ENCODE measurements at regions not wholly inside any gene's neighbourhood (a gene's known extent, or its start where the extent isn't known, plus 50 kb on each side); places are given as distances from the start of the nearest gene placed in this dataset.

- BruUV-seq (replicated peaks), result no TSS peak
- no peaks in the 10 kb centered on the region for H3K36me3 ChIP-seq (ENCODE audit: low read depth)
- ChIA-PET CTCF (no interaction called here), POLR2A (ENCODE audit: unreplicated experiment) (no interaction called here)
- H3K27me3 ChIP-seq (ENCODE audit: insufficient read depth, low read depth), result no peaks in the 10 kb centered on the region
- DNase-seq, result no peak
- no peaks in the 10 kb centered on the region for H3K9me2 ChIP-seq (ENCODE audit: insufficient read depth)
- no peaks in the 10 kb centered on the region for H3K9me3 ChIP-seq (ENCODE audit: insufficient read depth, low read depth)
- H3K27ac ChIP-seq, result no peak overlapping the region
- no peaks in the 10 kb centered on the region for H3K79me2 ChIP-seq (ENCODE audit: low read depth)
- H2AFZ ChIP-seq, result no peak overlapping the region
- H3K4me3 ChIP-seq, result no peak overlapping the region
- H3K4me1 ChIP-seq (replicated peaks; ENCODE audit: insufficient read depth), result no peaks in the 10 kb centered on the region
- TF ChIP-seq, protein P1, sequence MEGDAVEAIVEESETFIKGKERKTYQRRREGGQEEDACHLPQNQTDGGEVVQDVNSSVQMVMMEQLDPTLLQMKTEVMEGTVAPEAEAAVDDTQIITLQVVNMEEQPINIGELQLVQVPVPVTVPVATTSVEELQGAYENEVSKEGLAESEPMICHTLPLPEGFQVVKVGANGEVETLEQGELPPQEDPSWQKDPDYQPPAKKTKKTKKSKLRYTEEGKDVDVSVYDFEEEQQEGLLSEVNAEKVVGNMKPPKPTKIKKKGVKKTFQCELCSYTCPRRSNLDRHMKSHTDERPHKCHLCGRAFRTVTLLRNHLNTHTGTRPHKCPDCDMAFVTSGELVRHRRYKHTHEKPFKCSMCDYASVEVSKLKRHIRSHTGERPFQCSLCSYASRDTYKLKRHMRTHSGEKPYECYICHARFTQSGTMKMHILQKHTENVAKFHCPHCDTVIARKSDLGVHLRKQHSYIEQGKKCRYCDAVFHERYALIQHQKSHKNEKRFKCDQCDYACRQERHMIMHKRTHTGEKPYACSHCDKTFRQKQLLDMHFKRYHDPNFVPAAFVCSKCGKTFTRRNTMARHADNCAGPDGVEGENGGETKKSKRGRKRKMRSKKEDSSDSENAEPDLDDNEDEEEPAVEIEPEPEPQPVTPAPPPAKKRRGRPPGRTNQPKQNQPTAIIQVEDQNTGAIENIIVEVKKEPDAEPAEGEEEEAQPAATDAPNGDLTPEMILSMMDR (conservative IDR thresholded peaks at IDR 0.05), result no peak
- no peak for TF ChIP-seq EZH2 (IDR thresholded peaks at IDR 0.05; ENCODE audit: low read depth)
- intact Hi-C loops (cut with micrococcal nuclease; ENCODE audit: unreplicated experiment), result no loop called here
- no peaks in the 10 kb centered on the region for H4K20me1 ChIP-seq (ENCODE audit: insufficient read depth)
- H3F3A ChIP-seq (ENCODE audit: insufficient read depth, low read depth), result no peaks in the 10 kb centered on the region
- H3K4me2 ChIP-seq, result no peak overlapping the region
Measured at GRCh38 chr6:22643780-22644179, 74.4 kb downstream of the HDGFL1 start.

GRCh38 chr6:22647719-22648118 is 78.4 kb downstream of the HDGFL1 start:
- no peak overlapping the region for H3K4me2 ChIP-seq
- H3K9me2 ChIP-seq (ENCODE audit: insufficient read depth), result no peaks in the 10 kb centered on the region
- no peaks in the 10 kb centered on the region for H3K9me3 ChIP-seq (ENCODE audit: insufficient read depth, low read depth)
- no peak overlapping the region for H2AFZ ChIP-seq
- no peaks in the 10 kb centered on the region for H3K27me3 ChIP-seq (ENCODE audit: insufficient read depth, low read depth)
- CTCF ChIA-PET, result no interaction called here
- POLR2A ChIA-PET (ENCODE audit: unreplicated experiment), result no interaction called here
- H3K79me2 ChIP-seq (ENCODE audit: low read depth), result no peaks in the 10 kb centered on the region
- DNase-seq, result no peak
- H3K36me3 ChIP-seq (ENCODE audit: low read depth), result no peaks in the 10 kb centered on the region
- H3K4me3 ChIP-seq, result no peak overlapping the region
- H3F3A ChIP-seq (ENCODE audit: insufficient read depth, low read depth), result no peaks in the 10 kb centered on the region
- BruUV-seq (replicated peaks), result no TSS peak
- H4K20me1 ChIP-seq (ENCODE audit: insufficient read depth), result no peaks in the 10 kb centered on the region
- H3K27ac ChIP-seq, result no peak overlapping the region
- intact Hi-C loops (cut with micrococcal nuclease; ENCODE audit: unreplicated experiment), result no loop called here
- no peaks in the 10 kb centered on the region for H3K4me1 ChIP-seq (replicated peaks; ENCODE audit: insufficient read depth)
- TF ChIP-seq, protein P1 (conservative IDR thresholded peaks at IDR 0.05), result no peak
- TF ChIP-seq EZH2 (IDR thresholded peaks at IDR 0.05; ENCODE audit: low read depth), result no peak

GRCh38 chr6:22651731-22652130 is 82.4 kb downstream of the HDGFL1 start:
- POLR2A ChIA-PET (ENCODE audit: unreplicated experiment), result no interaction called here
- Histone ChIP-seq H2AFZ (no peak overlapping the region), H3K4me3 (no peak overlapping the region), H3K79me2 (ENCODE audit: low read depth) (no peaks in the 10 kb centered on the region), H4K20me1 (ENCODE audit: insufficient read depth) (no peaks in the 10 kb centered on the region), H3F3A (ENCODE audit: insufficient read depth, low read depth) (no peaks in the 10 kb centered on the region), H3K9me3 (ENCODE audit: insufficient read depth, low read depth) (no peaks in the 10 kb centered on the region), H3K27ac (no peak overlapping the region), H3K27me3 (ENCODE audit: insufficient read depth, low read depth) (no peaks in the 10 kb centered on the region), H3K36me3 (ENCODE audit: low read depth) (no peaks in the 10 kb centered on the region), H3K9me2 (ENCODE audit: insufficient read depth) (no peaks in the 10 kb centered on the region), H3K4me1 (replicated peaks; ENCODE audit: insufficient read depth) (peaks cover 6% of the 10 kb centered on the region; the same call in 1 of the 2 replicates), H3K4me2 (no peak overlapping the region)
- TF ChIP-seq, protein P1 (conservative IDR thresholded peaks at IDR 0.05), result no peak
- no peak for TF ChIP-seq EZH2 (IDR thresholded peaks at IDR 0.05; ENCODE audit: low read depth)
- BruUV-seq (replicated peaks), result no TSS peak
- intact Hi-C loops (cut with micrococcal nuclease; ENCODE audit: unreplicated experiment), result no loop called here
- CTCF ChIA-PET, result no interaction called here
- no peak for DNase-seq
